NB4 (cell line): ENCODE measurements at regions not wholly inside any gene's neighbourhood (a gene's known extent, or its start where the extent isn't known, plus 50 kb on each side); places are given as distances from the start of the nearest gene placed in this dataset.

Experiments
- DNase-seq: peaks from one replicate; pipeline ENCODE4 v3.0.0; 2010; ENCODE audit warnings: low read depth
- H3K4me3 ChIP-seq: one replicate; pipeline ENCODE4 v1.5.1; 2011; ENCODE audit warnings: mild to moderate bottlenecking, low read depth, low read length, moderate library complexity
- CTCF ChIP-seq: IDR thresholded peaks from one replicate; pipeline ENCODE4 v1.5.1; 2012; ENCODE audit warnings: low read depth, low read length
- MAX ChIP-seq: IDR thresholded peaks from 2 replicates; pipeline ENCODE4 v1.6.1; 2011; ENCODE audit warnings: low read depth, low read length
- MYC ChIP-seq: IDR thresholded peaks from 2 replicates; pipeline ENCODE4 v1.6.1; 2011; ENCODE audit warnings: low read depth, low read length
- POLR2A ChIP-seq: IDR thresholded peaks from 2 replicates; pipeline ENCODE4 v1.6.1; 2011; ENCODE audit warnings: mild to moderate bottlenecking; ENCODE audit not compliant: insufficient read length; ENCODE audit errors: extremely low read depth

DNA sequence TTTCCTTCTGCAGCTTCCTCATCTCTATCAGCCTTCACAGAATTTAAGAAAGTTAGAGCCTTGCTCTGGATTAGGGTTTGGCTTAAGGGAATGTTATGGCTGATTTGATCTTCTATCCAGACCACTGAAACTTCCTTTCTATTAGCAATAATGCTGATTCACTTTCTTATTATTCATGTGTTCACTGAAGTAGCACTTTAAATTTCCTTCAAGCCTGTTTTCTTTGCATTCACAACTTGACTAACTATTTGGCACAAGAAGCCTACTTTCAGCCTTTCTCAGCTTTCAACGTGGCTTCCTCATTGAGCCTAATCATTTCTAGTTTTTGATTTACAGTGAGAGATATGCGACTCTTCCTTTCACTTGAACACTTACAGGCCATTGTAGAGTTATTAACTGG, 528.5 kb downstream of the PLPP3 start:
- no peak for TF ChIP-seq CTCF
- TF ChIP-seq MAX = no peak
- TF ChIP-seq MYC = no peak
- TF ChIP-seq POLR2A = no peak
- no peak for DNase-seq
- H3K4me3 ChIP-seq = no peak overlapping the region

GRCh38 chr1:56045477-56045876, 533.9 kb downstream of the PLPP3 start:
- TF ChIP-seq MYC = no peak
- TF ChIP-seq MAX = no peak
- no peak for TF ChIP-seq CTCF
- no peak for TF ChIP-seq POLR2A
- H3K4me3 ChIP-seq = no peak overlapping the region
- no peak for DNase-seq

DNA sequence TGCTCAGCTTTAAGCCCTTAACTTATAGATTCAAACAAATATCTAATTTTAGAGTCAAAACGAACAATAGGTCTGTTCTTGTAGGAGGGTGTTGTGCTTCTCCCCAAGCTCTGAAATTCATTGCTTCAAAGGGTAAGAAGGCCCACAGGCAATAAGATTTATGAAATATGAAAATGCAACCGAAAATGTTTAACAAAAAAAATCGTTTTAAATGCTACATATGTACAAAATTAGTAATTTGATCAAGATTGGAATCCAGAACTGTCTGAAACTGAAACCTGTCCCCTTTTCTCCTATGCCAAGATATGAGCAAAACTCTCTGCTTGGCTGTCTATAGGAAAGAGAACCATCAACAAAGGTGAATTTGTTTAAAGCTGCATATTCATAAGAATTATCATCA, 534.3 kb downstream of the PLPP3 start:
- DNase-seq = no peak
- TF ChIP-seq MYC (no peak), MAX (no peak), POLR2A (no peak), CTCF (no peak)
- no peak overlapping the region for H3K4me3 ChIP-seq

GRCh38 chr1:56036479-56036878, 542.9 kb downstream of the PLPP3 start:
- TF ChIP-seq MAX = no peak
- TF ChIP-seq MYC = no peak
- no peak for TF ChIP-seq POLR2A
- no peak for TF ChIP-seq CTCF
- H3K4me3 ChIP-seq = no peak overlapping the region
- DNase-seq = no peak

DNA sequence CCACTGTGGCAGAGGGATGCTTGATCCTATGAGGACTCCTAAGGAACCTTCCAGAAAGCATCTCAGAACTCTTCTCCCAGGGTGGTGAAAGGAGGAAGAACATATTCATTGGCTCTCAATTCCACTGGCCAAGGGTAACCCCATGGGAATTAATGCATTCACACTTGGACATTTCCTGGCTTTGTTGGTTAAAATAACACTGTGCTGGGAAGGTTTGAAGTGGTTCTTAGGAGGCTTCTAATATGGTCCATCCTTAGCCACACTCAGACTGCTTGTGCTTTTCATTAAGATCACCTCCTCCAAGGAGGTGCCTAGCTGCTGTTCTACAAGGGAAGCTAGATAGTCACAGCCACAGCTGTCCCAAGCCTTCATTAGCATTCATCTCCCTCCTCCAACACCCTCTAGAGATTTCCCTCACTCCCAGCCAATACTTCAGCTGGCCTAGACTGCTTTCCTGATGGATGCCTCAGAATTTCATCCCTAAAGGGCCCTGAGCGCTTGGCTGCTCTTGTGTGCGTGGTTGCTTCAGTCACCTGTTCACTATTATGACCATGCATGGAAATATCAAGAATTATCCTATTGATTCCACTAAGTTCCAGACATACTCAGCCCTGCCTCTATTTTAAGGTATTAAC, 544.4 kb downstream of the PLPP3 start:
- no peak overlapping the region for H3K4me3 ChIP-seq
- no peak for DNase-seq
- no peak for TF ChIP-seq CTCF
- no peak for TF ChIP-seq MAX
- TF ChIP-seq MYC = no peak
- TF ChIP-seq POLR2A = no peak
